T-cell (primary cell): ENCODE measurements at regions not wholly inside any gene's neighbourhood (a gene's known extent, or its start where the extent isn't known, plus 50 kb on each side); places are given as distances from the start of the nearest gene placed in this dataset.

Experiments used
- ATAC-seq, 4 experiments: fragments of 200-7000 bp in 3 of 4; fragments of 150-1000 bp in 1 of 4; cut with Tn5 transposase; replicated peaks in 1 of 4; 1 replicate in 3 of 4; 2 replicates in 1 of 4; pipeline ENCODE4 v1.10.0; 2021; ENCODE audit warnings: moderate library complexity in 3 of 4, mild to moderate bottlenecking in 2 of 4, moderate number of reproducible peaks in 1 of 4
- CTCF ChIA-PET, 2 donors: fragments of 300-600 bp; sonication (Branson Sonifier 250); formaldehyde crosslinking; loops; one replicate each; lab custom pipeline; 2022; ENCODE audit warnings: antibody characterized with exemption in 2 of 2; lab: Charles Lee
- POLR2A ChIA-PET, 2 donors: fragments of 300-600 bp; sonication (Branson Sonifier 250); formaldehyde crosslinking; loops; one replicate each; lab custom pipeline; 2022; ENCODE audit warnings: antibody characterized with exemption in 2 of 2; lab: Charles Lee
- DNase-seq, 35 experiments: peaks; one replicate each; pipeline versions ENCODE4 v3.0.0 to v3.0.0-alpha.2; 2013 to 2023
- H3K27ac ChIP-seq: one replicate; pipeline ENCODE4 v1.5.1; 2013; ENCODE audit warnings: low read length
- H3K27me3 ChIP-seq, 2 experiments: replicated peaks in 1 of 2; 1 replicate in 1 of 2; 2 replicates in 1 of 2; pipeline versions ENCODE4 v1.6.1 to v1.7.0; 2013; ENCODE audit warnings: low read length in 1 of 2, mixed read lengths in 1 of 2; ENCODE audit not compliant: control insufficient read depth in 2 of 2, insufficient read depth in 2 of 2; ENCODE audit errors: extremely low read depth in 1 of 2
- H3K36me3 ChIP-seq, 2 donors: 1 replicate in 1 of 2; 2 replicates in 1 of 2; pipeline versions ENCODE4 v1.6.1 to v1.7.0; 2013; ENCODE audit warnings: low read length in 1 of 2; ENCODE audit not compliant: control insufficient read depth in 2 of 2, insufficient read depth in 1 of 2; ENCODE audit errors: extremely low read depth in 1 of 2
- H3K4me1 ChIP-seq, 2 experiments: 1 replicate in 1 of 2; 2 replicates in 1 of 2; pipeline versions ENCODE4 v1.6.1 to v1.7.0; 2013; ENCODE audit warnings: low read length in 2 of 2, mixed read lengths in 1 of 2; ENCODE audit not compliant: insufficient read depth in 2 of 2, control insufficient read depth in 1 of 2; ENCODE audit errors: extremely low read depth in 1 of 2
- H3K4me3 ChIP-seq, 2 donors: 1 replicate in 1 of 2; 2 replicates in 1 of 2; pipeline versions ENCODE4 v1.5.1 to v1.7.0; 2013; ENCODE audit warnings: mild to moderate bottlenecking in 2 of 2, low read length in 1 of 2, moderate library complexity in 1 of 2; ENCODE audit not compliant: control insufficient read depth in 1 of 2; ENCODE audit errors: extremely low read depth in 1 of 2
- H3K9me3 ChIP-seq: 2 replicates; pipeline ENCODE4 v1.7.0; 2013
- H3K27ac Mint-ChIP-seq, 2 donors: one replicate each; pipeline ENCODE4 v1.8.0; 2020 to 2021; ENCODE audit warnings: mild to moderate bottlenecking in 2 of 2, mixed read lengths in 2 of 2
- H3K27me3 Mint-ChIP-seq, 2 donors: one replicate each; pipeline ENCODE4 v1.8.0; 2021 to 2022; ENCODE audit warnings: mixed read lengths in 2 of 2
- H3K36me3 Mint-ChIP-seq: one replicate; pipeline ENCODE4 v1.8.0; 2021; ENCODE audit warnings: mixed read lengths
- H3K4me1 Mint-ChIP-seq, 3 donors: one replicate each; pipeline ENCODE4 v1.8.0; 2020 to 2022; ENCODE audit warnings: mixed read lengths in 3 of 3, mild to moderate bottlenecking in 1 of 3
- H3K4me3 Mint-ChIP-seq, 3 donors: one replicate each; pipeline ENCODE4 v1.8.0; 2020 to 2022; ENCODE audit warnings: mild to moderate bottlenecking in 3 of 3, mixed read lengths in 3 of 3, moderate library complexity in 3 of 3
- H3K9me3 Mint-ChIP-seq, 3 donors: one replicate each; pipeline ENCODE4 v1.8.0; 2020 to 2022; ENCODE audit warnings: mixed read lengths in 3 of 3
- WGBS: methylation state at CpG from one replicate; pipeline ENCODE4 v1.1.5; 2013; ENCODE audit warnings: missing lambda C conversion rate; ENCODE audit not compliant: insufficient coverage; 5-methylcytosine and 5-hydroxymethylcytosine counted together

- no peak overlapping the region for H3K4me3 ChIP-seq
- no peaks in the 10 kb centered on the region for H3K9me3 ChIP-seq
- no CpG with 5 or more reads among the region's 1 CpG for WGBS
- no peak for DNase-seq
- no peak overlapping the region for H3K27ac ChIP-seq
- Mint-ChIP-seq H3K27ac (no peak overlapping the region), H3K4me3 (no peak overlapping the region), H3K27me3 (peaks cover 8% of the 10 kb centered on the region in 2 donors), H3K9me3 (peaks cover 0 to 6% (median 2%) of the 10 kb centered on the region in 3 donors), H3K4me1 (no peaks in the 10 kb centered on the region), H3K36me3 (no peaks in the 10 kb centered on the region)
- peaks cover 0 to 4% of the 10 kb centered on the region in 2 experiments for H3K27me3 ChIP-seq
- no peaks in the 10 kb centered on the region for H3K4me1 ChIP-seq
- H3K36me3 ChIP-seq, result no peaks in the 10 kb centered on the region
- CTCF ChIA-PET, result no interaction called here
- no peak for ATAC-seq
- POLR2A ChIA-PET, result no interaction called here
Observed at GRCh38 chr1:38712046-38712445, 147.5 kb downstream of the RRAGC start.

DNA sequence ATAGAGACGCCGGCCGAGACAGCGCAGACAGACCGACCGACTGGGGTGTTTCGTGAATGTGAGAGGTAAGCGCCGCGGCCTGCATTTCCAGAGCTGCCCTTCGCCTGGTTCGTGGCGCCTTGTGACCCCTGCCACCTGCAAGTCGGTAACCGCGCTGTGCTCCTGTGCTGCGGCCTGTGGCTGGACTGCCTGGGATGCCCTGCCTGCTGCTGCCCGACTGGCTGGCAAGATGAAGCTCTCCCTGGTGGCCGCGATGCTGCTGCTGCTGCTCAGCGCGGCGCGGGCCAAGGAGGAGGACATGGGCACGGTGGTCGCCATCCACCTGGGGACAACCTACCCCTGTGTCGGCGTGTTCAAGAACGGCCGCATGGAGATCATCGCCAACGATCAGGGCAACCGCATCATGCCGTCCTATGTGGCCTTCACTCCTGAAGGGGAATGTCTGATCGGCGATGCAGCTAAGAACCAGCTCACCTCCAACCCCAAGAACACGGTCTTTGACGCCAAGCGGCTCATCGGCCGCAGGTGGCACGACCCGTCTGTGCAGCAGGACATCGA lies 150.8 kb downstream of the RRAGC start:
- no peak overlapping the region for H3K4me3 Mint-ChIP-seq
- Histone ChIP-seq H3K4me3 (no peak overlapping the region), H3K36me3 (no peaks in the 10 kb centered on the region), H3K9me3 (no peaks in the 10 kb centered on the region), H3K27ac (no peak overlapping the region), H3K4me1 (no peaks in the 10 kb centered on the region), H3K27me3 (no peaks in the 10 kb centered on the region)
- H3K27ac Mint-ChIP-seq, result no peak overlapping the region
- peaks cover 20 to 30% of the 10 kb centered on the region in 2 donors for H3K27me3 Mint-ChIP-seq
- WGBS, result 95% methylated on average over 34 of the region's 44 CpGs
- no peak for ATAC-seq
- CTCF ChIA-PET, result no interaction called here
- H3K36me3 Mint-ChIP-seq, result no peaks in the 10 kb centered on the region
- DNase-seq, result no peak
- H3K9me3 Mint-ChIP-seq, result peaks cover 9 to 25% (median 18%) of the 10 kb centered on the region in 3 donors
- H3K4me1 Mint-ChIP-seq, result no peaks in the 10 kb centered on the region
- POLR2A ChIA-PET, result no interaction called here

DNA sequence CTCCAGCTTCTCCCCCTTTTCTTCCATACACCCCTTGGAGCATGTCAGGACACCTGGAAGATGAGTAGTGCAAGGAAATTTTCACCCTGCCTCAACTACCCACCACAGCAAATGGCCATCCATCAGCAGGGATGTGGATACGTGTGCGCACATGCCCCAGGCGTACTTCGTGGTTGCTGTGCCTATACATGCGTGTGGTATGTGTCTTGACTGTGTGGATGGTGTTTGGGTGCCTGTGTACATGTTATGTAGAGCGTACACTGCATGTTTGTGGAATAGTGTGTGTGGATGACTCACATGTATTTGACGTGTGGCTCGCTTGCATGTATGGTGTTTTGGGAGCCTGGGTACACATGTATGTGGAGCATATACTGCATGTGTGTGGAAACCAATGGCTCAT lies 158.5 kb downstream of the RRAGC start:
- ChIA-PET CTCF (interaction anchor here in 1 of 2 donors (0.6 kb wide), 1 partner anchor 99 kb away, joined by 3 read pairs; no protein-coding TSS in a partner anchor), POLR2A (no interaction called here)
- Histone ChIP-seq H3K4me1 (no peaks in the 10 kb centered on the region), H3K36me3 (no peaks in the 10 kb centered on the region), H3K4me3 (no peak overlapping the region), H3K9me3 (no peaks in the 10 kb centered on the region), H3K27me3 (peaks cover 0 to 26% of the 10 kb centered on the region in 2 experiments), H3K27ac (no peak overlapping the region)
- H3K4me3 Mint-ChIP-seq, result no peak overlapping the region
- DNase-seq, result no peak
- 74% methylated on average over 6 of the region's 8 CpGs for WGBS
- ATAC-seq, result no peak
- H3K27ac Mint-ChIP-seq, result no peak overlapping the region
- H3K9me3 Mint-ChIP-seq, result peaks cover 13 to 19% (median 17%) of the 10 kb centered on the region in 3 donors
- H3K27me3 Mint-ChIP-seq, result peaks cover 39 to 51% of the 10 kb centered on the region in 2 donors
- H3K4me1 Mint-ChIP-seq, result no peaks in the 10 kb centered on the region
- H3K36me3 Mint-ChIP-seq, result no peaks in the 10 kb centered on the region

DNA sequence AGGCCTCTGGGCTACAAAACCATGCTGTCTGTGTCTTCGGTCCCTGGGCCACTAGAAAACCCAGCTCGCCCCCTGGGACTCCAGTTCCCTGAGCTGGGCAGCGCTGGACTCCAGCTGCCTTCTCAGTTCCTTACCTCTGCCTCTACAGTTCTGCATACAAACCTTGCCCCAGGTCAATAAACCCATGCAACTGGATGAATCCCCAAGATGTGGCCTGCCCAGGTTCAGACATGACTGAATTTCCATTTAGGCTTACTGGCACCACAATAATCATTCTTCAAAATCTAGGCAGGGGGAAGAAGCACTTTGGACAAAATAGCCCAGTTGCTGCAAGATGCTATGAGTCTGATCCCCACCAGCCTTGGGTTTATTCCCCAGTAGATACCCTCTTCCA lies 159.5 kb downstream of the RRAGC start:
- Histone ChIP-seq H3K9me3 (no peaks in the 10 kb centered on the region), H3K4me1 (no peaks in the 10 kb centered on the region), H3K27me3 (peaks cover 0 to 26% of the 10 kb centered on the region in 2 experiments), H3K27ac (no peak overlapping the region), H3K4me3 (no peak overlapping the region), H3K36me3 (no peaks in the 10 kb centered on the region)
- no peaks in the 10 kb centered on the region for H3K36me3 Mint-ChIP-seq
- no peak overlapping the region for H3K4me3 Mint-ChIP-seq
- peaks cover 47 to 53% of the 10 kb centered on the region in 2 donors for H3K27me3 Mint-ChIP-seq
- ATAC-seq (no peak), DNase-seq (no peak)
- peaks cover 7 to 13% (median 8%) of the 10 kb centered on the region in 3 donors for H3K9me3 Mint-ChIP-seq
- ChIA-PET CTCF (no interaction called here), POLR2A (no interaction called here)
- WGBS, result 63% methylated on average over 2 of the region's 3 CpGs
- H3K27ac Mint-ChIP-seq, result no peak overlapping the region
- no peaks in the 10 kb centered on the region for H3K4me1 Mint-ChIP-seq

DNA sequence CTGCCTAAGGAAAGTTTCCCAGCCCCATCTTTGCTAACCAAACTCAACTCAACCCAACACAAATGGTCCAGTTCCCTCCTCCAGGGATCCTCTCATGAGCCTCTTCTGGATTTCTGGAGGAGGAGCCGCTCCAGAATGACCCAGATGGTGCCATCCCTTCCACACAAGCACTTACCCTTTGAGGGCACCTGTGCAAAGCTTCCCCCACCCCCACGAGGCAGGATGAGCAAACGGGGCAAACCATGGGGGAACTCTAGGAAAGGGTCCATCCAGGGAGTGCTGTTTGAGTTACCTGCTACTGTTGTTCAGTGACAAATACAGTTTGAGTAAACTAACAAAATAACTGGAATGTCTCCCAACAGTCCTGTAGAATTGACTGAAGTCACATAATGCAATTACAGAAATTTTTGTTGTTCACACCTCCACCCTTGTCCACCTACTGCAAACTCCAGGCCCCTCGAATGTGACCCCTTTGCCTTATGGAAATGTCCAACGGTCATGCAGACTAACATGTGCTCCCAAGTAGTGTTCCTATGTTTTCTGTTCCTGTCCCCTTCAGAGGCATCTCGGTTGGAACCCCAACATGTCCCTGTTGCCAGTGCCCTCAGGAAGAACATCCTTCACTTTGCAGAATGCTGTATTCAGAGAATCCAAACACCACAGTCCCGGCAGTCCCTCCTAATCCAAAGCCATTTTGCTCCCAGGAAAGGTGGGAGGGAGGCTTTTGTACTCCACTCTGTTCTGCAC lies 160.1 kb downstream of the RRAGC start:
- CTCF ChIA-PET, result no interaction called here

DNA sequence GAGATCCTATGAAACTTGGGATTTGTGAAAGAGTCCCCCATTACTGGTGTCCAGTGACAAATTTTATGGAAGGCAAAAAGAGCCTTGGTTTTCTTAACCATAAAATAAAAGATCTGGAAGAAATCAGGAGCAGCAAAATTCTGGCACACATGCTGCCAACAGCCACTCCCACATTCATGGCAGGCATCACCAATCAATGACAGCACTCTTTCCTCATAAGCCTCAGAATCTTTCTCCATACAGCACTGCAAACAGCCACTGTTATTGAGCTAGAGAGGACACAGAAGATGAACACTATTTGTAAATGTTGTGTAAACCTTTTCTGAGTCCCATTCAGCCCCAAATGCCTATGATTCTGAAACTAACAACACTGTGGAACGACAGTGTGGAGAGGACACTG lies 162.2 kb downstream of the RRAGC start:
- Mint-ChIP-seq H3K9me3 (peaks cover 5 to 6% (median 6%) of the 10 kb centered on the region in 3 donors), H3K27me3 (peaks cover 46 to 49% of the 10 kb centered on the region in 2 donors), H3K36me3 (no peaks in the 10 kb centered on the region), H3K27ac (no peak overlapping the region), H3K4me1 (no peaks in the 10 kb centered on the region), H3K4me3 (no peak overlapping the region)
- ChIA-PET CTCF (no interaction called here), POLR2A (no interaction called here)
- DNase-seq, result no peak
- ATAC-seq, result no peak
- no peaks in the 10 kb centered on the region for H3K36me3 ChIP-seq
- no peak overlapping the region for H3K4me3 ChIP-seq
- 60% methylated on average over 1 of the region's 1 CpG for WGBS
- H3K4me1 ChIP-seq, result no peaks in the 10 kb centered on the region
- peaks cover 0 to 30% of the 10 kb centered on the region in 2 experiments for H3K27me3 ChIP-seq
- no peaks in the 10 kb centered on the region for H3K9me3 ChIP-seq
- H3K27ac ChIP-seq, result no peak overlapping the region

More for the DNA sequence above, 160.1 kb downstream of the RRAGC start:
- peaks cover 48 to 54% of the 10 kb centered on the region in 2 donors for H3K27me3 Mint-ChIP-seq
- no peak overlapping the region for H3K4me3 Mint-ChIP-seq
- POLR2A ChIA-PET, result no interaction called here
- H3K4me3 ChIP-seq, result no peak overlapping the region
- no peak for DNase-seq
- WGBS, result 47% methylated on average over 3 of the region's 7 CpGs
- peaks cover 5 to 11% (median 6%) of the 10 kb centered on the region in 3 donors for H3K9me3 Mint-ChIP-seq
- no peaks in the 10 kb centered on the region for H3K36me3 ChIP-seq
- H3K27ac Mint-ChIP-seq, result no peak overlapping the region
- no peak for ATAC-seq
- no peaks in the 10 kb centered on the region for H3K4me1 ChIP-seq
- no peaks in the 10 kb centered on the region for H3K36me3 Mint-ChIP-seq
- H3K9me3 ChIP-seq, result no peaks in the 10 kb centered on the region
- H3K4me1 Mint-ChIP-seq, result no peaks in the 10 kb centered on the region
- no peak overlapping the region for H3K27ac ChIP-seq
- H3K27me3 ChIP-seq, result peaks cover 0 to 26% of the 10 kb centered on the region in 2 experiments
